HEK293 (cell line): ENCODE measurements at regions not wholly inside any gene's neighbourhood (a gene's known extent, or its start where the extent isn't known, plus 50 kb on each side); places are given as distances from the start of the nearest gene placed in this dataset.

Experiments used
- CTCF ChIA-PET: fragments of 350-600 bp; formaldehyde crosslinking; extraction: SDS; loops from one replicate; lab custom pipeline; 2021; ENCODE audit warnings: antibody characterized with exemption; lab: Yijun Ruan, JAX
- POLR2A ChIA-PET: fragments of 300-600 bp; formaldehyde crosslinking; extraction: SDS; loops from one replicate; lab custom pipeline; 2020; ENCODE audit warnings: antibody characterized with exemption, inconsistent platforms; lab: Yijun Ruan, JAX
- H3K27ac ChIP-seq: fragments of 200-500 bp; sonication (Bioruptor generic); 2 replicates; pipeline ENCODE4 v1.5.1; 2014; ENCODE audit warnings: low read depth, low read length, control low read depth, inconsistent platforms; ENCODE audit errors: extremely low read depth
- H3K36me3 ChIP-seq, 2 experiments: fragments of 200-500 bp in 1 of 2; sonication (Bioruptor generic) in 1 of 2; 1 replicate in 1 of 2; 2 replicates in 1 of 2; pipeline ENCODE4 v1.5.1; 2014 to 2017; ENCODE audit warnings: inconsistent platforms in 2 of 2, low read length in 2 of 2; ENCODE audit not compliant: control insufficient read depth in 2 of 2, insufficient read depth in 1 of 2
- H3K4me1 ChIP-seq: fragments of 200-500 bp; sonication (Bioruptor generic); 2 replicates; pipeline ENCODE4 v1.5.1; 2014; ENCODE audit warnings: mild to moderate bottlenecking, low read length, inconsistent platforms; ENCODE audit not compliant: control insufficient read depth, insufficient read depth
- H3K4me3 ChIP-seq: 2 replicates; pipeline ENCODE4 v1.5.1; 2011; ENCODE audit warnings: low read depth, mild to moderate bottlenecking, control low read depth, low read length, moderate library complexity
- H3K9me3 ChIP-seq: fragments of 200-500 bp; sonication (Bioruptor generic); 2 replicates; pipeline ENCODE4 v1.5.1; 2014; ENCODE audit warnings: low read depth, low read length, inconsistent platforms; ENCODE audit not compliant: control insufficient read depth, insufficient read depth
- BCL11B ChIP-seq: fragments of 450-650 bp; formaldehyde crosslinking; IDR thresholded peaks from 2 replicates; pipeline ENCODE4 v1.5.1; 2016; ENCODE audit warnings: low read depth, missing biosample characterization, missing genetic modification characterization
- EGR2 ChIP-seq: fragments of 450-650 bp; formaldehyde crosslinking; IDR thresholded peaks from 2 replicates; pipeline ENCODE4 v1.5.1; 2016; ENCODE audit warnings: low read depth, missing biosample characterization, missing genetic modification characterization
- GLIS2 ChIP-seq: fragments of 450-650 bp; formaldehyde crosslinking; IDR thresholded peaks from 2 replicates; pipeline ENCODE4 v1.5.1; 2016; ENCODE audit warnings: missing biosample characterization, missing genetic modification characterization
- IKZF3 ChIP-seq: fragments of 450-650 bp; IDR thresholded peaks from 2 replicates; pipeline ENCODE4 v1.5.0; 2018; ENCODE audit warnings: missing biosample characterization, mild to moderate bottlenecking, missing genetic modification characterization, moderate library complexity
- MEIS1 ChIP-seq: sonication (generic); formaldehyde crosslinking; IDR thresholded peaks from 2 replicates; pipeline ENCODE4 v1.8.1; 2022; ENCODE audit warnings: missing genetic modification reagents, mild to moderate bottlenecking, borderline replicate concordance
- RBAK ChIP-seq: fragments of 450-650 bp; formaldehyde crosslinking; IDR thresholded peaks from 2 replicates; pipeline ENCODE4 v1.5.1; 2016; ENCODE audit warnings: missing biosample characterization, missing genetic modification characterization
- SP7 ChIP-seq: fragments of 450-650 bp; formaldehyde crosslinking; IDR thresholded peaks from 2 replicates; pipeline ENCODE4 v1.5.1; 2016; ENCODE audit warnings: missing biosample characterization, missing genetic modification characterization
- TRIM28 ChIP-seq: IDR thresholded peaks from 2 replicates; pipeline ENCODE4 v1.6.1; 2011; ENCODE audit warnings: low read length, control low read depth, borderline replicate concordance
- ZBTB1 ChIP-seq: fragments of 450-650 bp; formaldehyde crosslinking; IDR thresholded peaks from 2 replicates; pipeline ENCODE4 v1.5.1; 2016; ENCODE audit warnings: missing biosample characterization, missing genetic modification characterization
- ZBTB48 ChIP-seq: fragments of 450-650 bp; formaldehyde crosslinking; IDR thresholded peaks from 2 replicates; pipeline ENCODE4 v1.5.1; 2016; ENCODE audit warnings: missing biosample characterization, missing genetic modification characterization
- ZNF155 ChIP-seq: fragments of 450-650 bp; formaldehyde crosslinking; IDR thresholded peaks from 2 replicates; pipeline ENCODE4 v1.5.1; 2016; ENCODE audit warnings: missing biosample characterization, missing genetic modification characterization
- ZNF169 ChIP-seq: fragments of 450-650 bp; formaldehyde crosslinking; IDR thresholded peaks from 2 replicates; pipeline ENCODE4 v1.5.1; 2016; ENCODE audit warnings: missing biosample characterization, missing genetic modification characterization
- ZNF19 ChIP-seq: fragments of 450-650 bp; formaldehyde crosslinking; IDR thresholded peaks from 2 replicates; pipeline ENCODE4; 2016; ENCODE audit warnings: missing biosample characterization, missing genetic modification characterization, low read depth
- ZNF2 ChIP-seq: fragments of 450-650 bp; formaldehyde crosslinking; IDR thresholded peaks from 2 replicates; pipeline ENCODE4 v1.5.1; 2016; ENCODE audit warnings: missing biosample characterization, missing genetic modification characterization
- ZNF404 ChIP-seq: fragments of 450-650 bp; formaldehyde crosslinking; IDR thresholded peaks from 2 replicates; pipeline ENCODE4 v1.5.1; 2017; ENCODE audit warnings: missing biosample characterization, missing genetic modification characterization
- ZNF426 ChIP-seq: fragments of 450-650 bp; formaldehyde crosslinking; IDR thresholded peaks from 2 replicates; pipeline ENCODE4 v1.5.1; 2017; ENCODE audit warnings: missing biosample characterization, missing genetic modification characterization, mild to moderate bottlenecking, inconsistent platforms, moderate library complexity
- ZNF560 ChIP-seq: fragments of 450-650 bp; formaldehyde crosslinking; IDR thresholded peaks from 2 replicates; pipeline ENCODE4 v1.5.1; 2017; ENCODE audit warnings: missing biosample characterization, missing genetic modification characterization, borderline replicate concordance
- ZNF596 ChIP-seq: fragments of 450-650 bp; IDR thresholded peaks from 2 replicates; pipeline ENCODE4 v1.5.0; 2018; ENCODE audit warnings: missing biosample characterization, mild to moderate bottlenecking, missing genetic modification characterization, moderate library complexity
- TF ChIP-seq, protein P1 (sequence below): fragments of 450-650 bp; formaldehyde crosslinking; IDR thresholded peaks from 2 replicates; pipeline ENCODE4 v1.5.1; 2016; ENCODE audit warnings: missing biosample characterization, missing genetic modification characterization
- TF ChIP-seq, protein P2 (sequence below): fragments of 450-650 bp; formaldehyde crosslinking; conservative IDR thresholded peaks from 2 replicates; pipeline ENCODE4 v1.5.1; 2016; ENCODE audit warnings: low read depth, missing biosample characterization, missing genetic modification characterization

DNA sequence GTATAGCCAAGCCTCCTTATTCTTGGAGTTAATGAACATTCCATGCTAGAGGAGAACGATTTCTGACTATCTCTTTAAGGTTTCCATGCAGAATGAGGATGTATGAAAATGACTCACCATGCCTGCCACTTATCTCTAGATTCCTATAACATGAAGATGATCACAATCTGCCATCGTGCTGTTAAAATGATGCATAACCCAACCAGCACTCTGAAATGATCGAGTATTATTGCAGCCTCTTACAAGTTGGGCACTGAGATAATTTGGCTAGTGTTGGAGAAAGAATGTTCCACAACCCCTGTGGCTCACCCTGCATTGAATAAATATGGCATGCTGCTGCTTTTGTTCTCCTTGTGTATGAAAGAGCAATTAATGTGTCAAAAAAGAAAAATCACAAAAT is 1143.6 kb upstream of the WWC1 start:
- TF ChIP-seq ZNF169 (tag by site-specific recombination) = no peak
- TF ChIP-seq, protein P1, sequence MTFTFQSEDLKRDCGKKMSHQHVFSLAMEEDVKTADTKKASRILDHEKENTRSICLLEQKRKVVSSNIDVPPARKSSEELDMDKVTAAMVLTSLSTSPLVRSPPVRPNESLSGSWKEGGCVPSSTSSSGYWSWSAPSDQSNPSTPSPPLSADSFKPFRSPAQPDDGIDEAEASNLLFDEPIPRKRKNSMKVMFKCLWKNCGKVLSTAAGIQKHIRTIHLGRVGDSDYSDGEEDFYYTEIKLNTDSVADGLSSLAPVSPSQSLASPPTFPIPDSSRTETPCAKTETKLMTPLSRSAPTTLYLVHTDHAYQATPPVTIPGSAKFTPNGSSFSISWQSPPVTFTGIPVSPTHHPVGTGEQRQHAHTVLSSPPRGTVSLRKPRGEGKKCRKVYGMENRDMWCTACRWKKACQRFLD (tag by site-specific recombination) = no peak
- no peak for TF ChIP-seq EGR2 (tag by site-specific recombination)
- no peak for TF ChIP-seq ZBTB1 (tag by site-specific recombination)
- TF ChIP-seq ZNF404 (tag by site-specific recombination) = no peak
- no peak for TF ChIP-seq RBAK (tag by site-specific recombination)
- TF ChIP-seq, protein P2, sequence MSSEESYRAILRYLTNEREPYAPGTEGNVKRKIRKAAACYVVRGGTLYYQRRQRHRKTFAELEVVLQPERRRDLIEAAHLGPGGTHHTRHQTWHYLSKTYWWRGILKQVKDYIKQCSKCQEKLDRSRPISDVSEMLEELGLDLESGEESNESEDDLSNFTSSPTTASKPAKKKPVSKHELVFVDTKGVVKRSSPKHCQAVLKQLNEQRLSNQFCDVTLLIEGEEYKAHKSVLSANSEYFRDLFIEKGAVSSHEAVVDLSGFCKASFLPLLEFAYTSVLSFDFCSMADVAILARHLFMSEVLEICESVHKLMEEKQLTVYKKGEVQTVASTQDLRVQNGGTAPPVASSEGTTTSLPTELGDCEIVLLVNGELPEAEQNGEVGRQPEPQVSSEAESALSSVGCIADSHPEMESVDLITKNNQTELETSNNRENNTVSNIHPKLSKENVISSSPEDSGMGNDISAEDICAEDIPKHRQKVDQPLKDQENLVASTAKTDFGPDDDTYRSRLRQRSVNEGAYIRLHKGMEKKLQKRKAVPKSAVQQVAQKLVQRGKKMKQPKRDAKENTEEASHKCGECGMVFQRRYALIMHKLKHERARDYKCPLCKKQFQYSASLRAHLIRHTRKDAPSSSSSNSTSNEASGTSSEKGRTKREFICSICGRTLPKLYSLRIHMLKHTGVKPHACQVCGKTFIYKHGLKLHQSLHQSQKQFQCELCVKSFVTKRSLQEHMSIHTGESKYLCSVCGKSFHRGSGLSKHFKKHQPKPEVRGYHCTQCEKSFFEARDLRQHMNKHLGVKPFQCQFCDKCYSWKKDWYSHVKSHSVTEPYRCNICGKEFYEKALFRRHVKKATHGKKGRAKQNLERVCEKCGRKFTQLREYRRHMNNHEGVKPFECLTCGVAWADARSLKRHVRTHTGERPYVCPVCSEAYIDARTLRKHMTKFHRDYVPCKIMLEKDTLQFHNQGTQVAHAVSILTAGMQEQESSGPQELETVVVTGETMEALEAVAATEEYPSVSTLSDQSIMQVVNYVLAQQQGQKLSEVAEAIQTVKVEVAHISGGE (tag by site-specific recombination) = no peak
- no peak for TF ChIP-seq IKZF3 (tag by site-specific recombination)
- no peak for TF ChIP-seq ZNF155 (tag by site-specific recombination)
- TF ChIP-seq ZBTB48 (tag by site-specific recombination) = no peak
- no peak for TF ChIP-seq SP7 (tag by site-specific recombination)
- TF ChIP-seq ZNF560 (tag by site-specific recombination) = no peak
- TF ChIP-seq GLIS2 (tag by site-specific recombination) = no peak
- POLR2A ChIA-PET = no interaction called here
- H3K36me3 ChIP-seq = no peaks in the 10 kb centered on the region
- H3K27ac ChIP-seq = no peak overlapping the region
- H3K4me1 ChIP-seq = no peaks in the 10 kb centered on the region
- CTCF ChIA-PET = no interaction called here
- H3K4me3 ChIP-seq = no peak overlapping the region
- no peaks in the 10 kb centered on the region for H3K9me3 ChIP-seq

DNA sequence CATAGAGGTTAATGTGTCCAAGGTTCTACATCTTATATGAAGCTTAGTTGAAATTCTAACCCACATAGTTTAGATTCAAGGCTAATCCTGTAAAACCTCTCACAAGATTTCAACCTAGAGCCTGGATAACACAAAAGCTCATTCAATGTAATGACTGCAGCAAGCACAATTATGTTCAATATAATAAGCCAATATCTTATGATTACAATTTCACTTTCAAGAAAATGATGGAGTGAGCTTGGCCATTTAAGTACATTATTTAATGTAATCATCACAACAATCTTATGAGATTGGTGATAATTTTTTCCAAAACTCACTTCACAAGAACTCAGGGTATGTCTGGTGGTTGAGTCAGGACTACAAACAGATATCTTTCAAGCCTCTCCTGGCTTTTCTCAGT is 1140.8 kb upstream of the WWC1 start:
- Histone ChIP-seq H3K36me3 (no peaks in the 10 kb centered on the region), H3K27ac (no peak overlapping the region), H3K4me3 (no peak overlapping the region), H3K9me3 (no peaks in the 10 kb centered on the region), H3K4me1 (no peaks in the 10 kb centered on the region)
- TF ChIP-seq ZNF2 (no peak), TRIM28 (no peak), BCL11B (tag by site-specific recombination) (no peak), ZNF426 (no peak), MEIS1 (CRISPR knock-in tag) (no peak)
- ChIA-PET CTCF (no interaction called here), POLR2A (no interaction called here)

DNA sequence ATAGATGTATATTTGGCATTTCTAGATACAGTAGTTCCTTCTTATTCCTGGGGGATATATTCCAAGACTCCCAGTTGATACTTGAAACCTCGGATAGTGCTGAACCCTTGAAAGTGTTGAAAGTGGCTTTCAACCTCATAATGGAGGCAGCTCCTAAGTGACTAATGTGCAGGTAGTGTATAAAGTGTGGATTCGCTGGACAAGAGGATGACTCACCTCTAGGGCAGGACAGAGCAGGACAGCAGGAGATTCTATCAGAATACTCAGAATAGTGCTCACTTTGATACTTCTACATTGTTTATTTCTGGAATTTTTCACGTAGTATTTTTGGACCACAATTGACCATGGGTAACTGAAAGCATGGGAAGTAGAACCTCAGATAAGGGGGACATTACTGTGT is 1138.9 kb upstream of the WWC1 start:
- ChIA-PET POLR2A (no interaction called here), CTCF (no interaction called here)
- Histone ChIP-seq H3K9me3 (no peaks in the 10 kb centered on the region), H3K4me1 (no peaks in the 10 kb centered on the region), H3K36me3 (no peaks in the 10 kb centered on the region), H3K4me3 (no peak overlapping the region), H3K27ac (no peak overlapping the region)
- TF ChIP-seq ZNF596 (no peak), ZNF19 (no peak)
